Naive B cell (primary cell): ENCODE measurements at regions not wholly inside any gene's neighbourhood (a gene's known extent, or its start where the extent isn't known, plus 50 kb on each side); places are given as distances from the start of the nearest gene placed in this dataset.
"Not testable (repeated sequence)": the region's sequence is repeated elsewhere in the genome, so short reads cannot be mapped to it uniquely, and the experiment has no call there.

Experiments used
- ATAC-seq, 2 donors: fragments of 150-1000 bp; cut with Tn5 transposase; 2 replicates each; pipeline ENCODE4 v1.10.0; 2021; ENCODE audit warnings: low read depth in 2 of 2, mild to moderate bottlenecking in 2 of 2, moderate library complexity in 2 of 2
- DNase-seq: peaks from one replicate; pipeline ENCODE4 v3.0.0; 2022
- H3K27ac Mint-ChIP-seq, 6 donors: one replicate each; pipeline ENCODE4 v1.8.0; 2020 to 2022; ENCODE audit warnings: mild to moderate bottlenecking in 6 of 6, mixed read lengths in 6 of 6, moderate library complexity in 5 of 6, inconsistent platforms in 2 of 6
- H3K27me3 Mint-ChIP-seq, 3 donors: one replicate each; pipeline ENCODE4 v1.8.0; 2021 to 2022; ENCODE audit warnings: mixed read lengths in 3 of 3, mild to moderate bottlenecking in 1 of 3
- H3K36me3 Mint-ChIP-seq, 2 donors: one replicate each; pipeline ENCODE4 v1.8.0; 2020 to 2022; ENCODE audit warnings: mixed read lengths in 2 of 2, inconsistent platforms in 1 of 2, mild to moderate bottlenecking in 1 of 2
- H3K4me1 Mint-ChIP-seq, 3 donors: one replicate each; pipeline ENCODE4 v1.8.0; 2020 to 2022; ENCODE audit warnings: mixed read lengths in 3 of 3, inconsistent platforms in 1 of 3, mild to moderate bottlenecking in 1 of 3, moderate library complexity in 1 of 3
- H3K4me3 Mint-ChIP-seq, 8 donors: one replicate each; pipeline ENCODE4 v1.8.0; 2020 to 2022; ENCODE audit warnings: mild to moderate bottlenecking in 8 of 8, mixed read lengths in 8 of 8, moderate library complexity in 8 of 8, inconsistent platforms in 2 of 8
- H3K9me3 Mint-ChIP-seq, 7 donors: one replicate each; pipeline ENCODE4 v1.8.0; 2020 to 2022; ENCODE audit warnings: mixed read lengths in 7 of 7, mild to moderate bottlenecking in 5 of 7, inconsistent platforms in 2 of 7, moderate library complexity in 1 of 7

DNA sequence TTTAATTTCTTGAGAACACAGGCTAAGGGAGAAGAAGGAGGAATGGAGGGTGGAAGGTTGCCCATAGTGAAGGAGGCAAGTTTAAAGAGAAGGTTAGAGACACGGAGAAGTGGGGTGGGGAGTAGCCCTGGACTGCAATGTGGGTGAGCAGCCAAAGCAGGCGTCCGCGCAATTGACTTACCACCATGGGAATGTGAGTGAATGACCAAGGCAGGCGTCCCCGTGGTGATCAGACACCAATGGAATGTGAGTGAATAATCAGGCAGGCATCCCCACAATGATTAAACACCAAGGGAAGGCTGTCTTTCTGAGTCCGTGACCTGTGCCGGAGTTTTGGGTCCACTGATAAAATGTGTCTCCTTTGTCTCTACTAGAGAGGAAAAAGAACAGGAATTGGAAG is 1223.1 kb downstream of the ARAP2 start:
- H3K9me3 Mint-ChIP-seq, result peaks cover 0 to 20% (median 8%) of the 10 kb centered on the region in 7 donors
- H3K36me3 Mint-ChIP-seq, H3K4me3 Mint-ChIP-seq, H3K4me1 Mint-ChIP-seq, ATAC-seq, H3K27me3 Mint-ChIP-seq, DNase-seq: not testable (repeated sequence)
- peak overlapping the region in 1 of 6 donors; percentile 25 for H3K27ac Mint-ChIP-seq

DNA sequence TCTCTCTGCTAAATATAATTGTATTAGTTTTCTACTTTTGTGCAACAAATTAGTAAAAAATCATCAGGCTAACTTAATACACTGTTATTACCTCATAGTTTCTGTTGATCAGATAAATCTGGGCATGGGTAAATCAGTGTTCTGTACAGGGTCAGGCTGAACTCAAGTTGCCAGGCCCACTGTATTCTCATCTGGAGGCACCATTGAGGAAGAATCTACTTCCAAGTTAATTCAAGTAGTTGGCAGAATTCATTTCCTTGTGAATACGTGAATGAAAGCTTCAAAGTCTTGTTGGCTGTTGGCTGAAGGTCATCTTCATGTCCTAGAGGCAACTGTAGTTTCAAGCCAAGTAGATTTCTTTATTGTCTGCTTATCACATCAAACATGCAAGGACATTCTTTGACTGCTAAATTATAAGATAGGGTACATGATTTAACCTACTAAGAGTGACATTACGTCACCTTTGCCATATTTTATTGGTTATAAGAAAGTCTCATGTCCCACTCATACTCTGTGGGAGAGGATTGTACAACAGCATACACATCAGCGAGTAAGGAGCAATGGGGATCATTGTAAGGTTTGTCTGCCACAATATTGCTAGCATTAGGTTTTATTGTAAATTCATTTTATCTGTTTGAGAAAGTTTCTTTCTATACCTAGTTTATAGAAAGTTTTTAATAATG is 1219.0 kb downstream of the ARAP2 start:
- H3K36me3 Mint-ChIP-seq, result no peaks in the 10 kb centered on the region
- no peak overlapping the region for H3K27ac Mint-ChIP-seq
- ATAC-seq, result no peak
- no peak overlapping the region for H3K4me3 Mint-ChIP-seq
- no peak for DNase-seq
- no peaks in the 10 kb centered on the region for H3K27me3 Mint-ChIP-seq
- H3K4me1 Mint-ChIP-seq, result no peaks in the 10 kb centered on the region
- peaks cover 0 to 12% (median 2%) of the 10 kb centered on the region in 7 donors for H3K9me3 Mint-ChIP-seq

DNA sequence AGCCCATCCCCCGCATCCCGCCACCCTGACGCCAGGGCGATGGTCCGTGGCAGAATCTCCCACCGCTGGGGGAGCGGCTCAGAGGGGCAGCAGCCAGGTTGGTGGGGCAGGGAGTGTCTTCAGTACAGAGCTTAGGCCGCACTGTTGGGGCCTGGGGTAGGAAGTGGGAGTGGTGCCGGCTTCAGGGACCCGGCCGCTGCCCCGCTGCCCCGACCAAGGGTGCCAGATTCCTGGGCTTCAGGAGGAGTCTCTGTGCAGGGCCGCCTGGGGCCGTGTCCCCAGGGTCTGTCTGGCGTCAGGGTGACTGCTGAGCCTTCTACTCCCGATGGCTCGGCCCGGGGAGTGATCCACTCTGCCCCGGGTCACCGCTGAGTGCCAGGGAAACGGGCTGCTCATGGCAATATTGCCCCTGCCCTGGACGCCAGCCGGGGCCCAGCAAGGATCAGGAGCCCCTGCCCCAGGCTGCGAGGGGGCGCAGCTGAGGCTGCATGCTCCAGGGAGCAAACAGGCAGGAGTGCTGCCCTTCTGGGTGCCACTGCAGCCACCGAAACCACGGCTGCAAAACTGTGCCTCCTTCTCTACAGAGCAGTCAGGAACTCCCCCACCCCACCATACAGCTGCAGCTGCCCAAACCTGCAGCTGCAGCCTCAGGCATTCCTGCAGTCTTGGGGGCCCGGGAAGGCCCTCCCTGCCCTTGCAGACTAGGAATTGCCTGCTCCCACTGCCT is 1206.1 kb downstream of the ARAP2 start:
- ATAC-seq, result no peak
- Mint-ChIP-seq H3K4me3 (no peak overlapping the region), H3K27me3 (no peaks in the 10 kb centered on the region), H3K36me3 (no peaks in the 10 kb centered on the region), H3K4me1 (no peaks in the 10 kb centered on the region), H3K27ac (no peak overlapping the region), H3K9me3 (peaks cover 0 to 4% (median under 1%) of the 10 kb centered on the region in 7 donors)
- DNase-seq, result no peak

DNA sequence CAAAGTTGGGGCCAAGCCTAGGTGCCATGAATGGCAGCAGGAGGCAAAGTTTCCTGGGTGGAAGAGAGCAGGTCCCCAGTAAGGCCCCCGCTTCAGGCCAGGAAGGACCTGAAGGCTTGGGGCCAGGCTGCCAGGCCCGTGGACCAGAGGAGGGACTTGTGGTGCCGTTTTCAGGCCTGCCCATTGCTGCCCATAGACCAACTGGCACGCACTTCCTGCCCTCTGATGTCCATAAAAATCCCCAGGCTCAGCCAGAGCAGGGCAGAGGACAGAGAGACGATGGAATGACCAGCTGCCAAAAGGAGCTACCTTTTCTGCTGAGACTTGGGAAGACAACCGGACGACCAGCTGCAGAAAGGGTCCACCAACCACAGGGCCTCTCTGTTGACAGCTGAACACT is 1205.5 kb downstream of the ARAP2 start:
- H3K36me3 Mint-ChIP-seq, result no peaks in the 10 kb centered on the region
- H3K27ac Mint-ChIP-seq, result no peak overlapping the region
- H3K4me1 Mint-ChIP-seq, result no peaks in the 10 kb centered on the region
- no peaks in the 10 kb centered on the region for H3K27me3 Mint-ChIP-seq
- H3K4me3 Mint-ChIP-seq, result no peak overlapping the region
- DNase-seq (no peak), ATAC-seq (no peak)
- peaks cover 0 to 3% (median 0%) of the 10 kb centered on the region in 7 donors for H3K9me3 Mint-ChIP-seq

DNA sequence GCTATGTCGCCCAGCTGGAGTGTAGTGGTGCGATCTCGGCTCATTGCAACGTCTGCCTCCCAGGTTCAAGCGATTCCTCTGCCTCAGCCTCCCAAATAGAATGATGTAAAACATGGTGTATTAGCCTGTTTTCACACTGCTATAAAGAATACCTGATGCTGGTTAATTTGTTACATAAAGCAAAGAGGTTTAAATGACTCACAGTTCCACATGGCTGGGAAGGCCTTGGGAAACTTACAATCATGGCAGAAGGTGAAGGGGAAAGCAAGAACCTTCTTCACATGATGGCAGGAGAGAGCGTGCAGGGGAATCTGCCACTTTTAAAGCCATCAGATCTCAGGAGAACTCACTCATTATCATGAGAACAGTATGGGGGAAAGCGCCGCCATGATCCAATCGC is 1191.8 kb downstream of the ARAP2 start:
- no peaks in the 10 kb centered on the region for H3K27me3 Mint-ChIP-seq
- no peak overlapping the region for H3K4me3 Mint-ChIP-seq
- H3K27ac Mint-ChIP-seq, result no peak overlapping the region

DNA sequence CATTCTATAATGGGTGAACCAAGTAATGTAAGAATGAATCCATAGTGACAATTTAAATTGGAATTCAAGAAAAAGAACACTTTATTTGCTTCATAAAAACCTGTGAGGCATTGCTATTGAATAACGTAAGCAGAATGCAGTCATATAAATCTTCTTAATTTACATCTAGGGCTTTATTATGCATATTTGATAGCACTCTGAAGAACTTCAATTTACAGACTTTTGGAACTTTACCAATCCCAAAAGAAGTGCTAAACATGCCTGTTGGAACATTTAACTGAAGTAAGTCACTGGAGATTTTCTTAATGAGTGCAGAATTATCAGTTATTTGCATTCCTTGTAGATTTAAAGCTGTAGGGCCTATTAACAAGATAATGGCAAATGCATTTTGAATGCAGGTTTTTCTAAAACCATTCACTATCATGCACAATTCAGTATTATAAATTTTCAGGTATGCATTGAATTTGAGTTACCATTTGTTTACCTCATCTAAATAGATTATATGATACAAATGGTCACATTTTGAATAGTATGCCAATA is 1181.2 kb downstream of the ARAP2 start:
- Mint-ChIP-seq H3K27me3 (no peaks in the 10 kb centered on the region), H3K9me3 (peaks cover 0 to 3% (median 0%) of the 10 kb centered on the region in 7 donors), H3K4me3 (no peak overlapping the region), H3K36me3 (no peaks in the 10 kb centered on the region), H3K4me1 (no peaks in the 10 kb centered on the region), H3K27ac (no peak overlapping the region)
- DNase-seq (no peak), ATAC-seq (no peak)

More for the DNA sequence above, 1191.8 kb downstream of the ARAP2 start:
- Mint-ChIP-seq H3K9me3 (peaks cover 0 to 10% (median 0%) of the 10 kb centered on the region in 7 donors), H3K4me1 (no peaks in the 10 kb centered on the region), H3K36me3 (no peaks in the 10 kb centered on the region)
- ATAC-seq (no peak), DNase-seq (no peak)

DNA sequence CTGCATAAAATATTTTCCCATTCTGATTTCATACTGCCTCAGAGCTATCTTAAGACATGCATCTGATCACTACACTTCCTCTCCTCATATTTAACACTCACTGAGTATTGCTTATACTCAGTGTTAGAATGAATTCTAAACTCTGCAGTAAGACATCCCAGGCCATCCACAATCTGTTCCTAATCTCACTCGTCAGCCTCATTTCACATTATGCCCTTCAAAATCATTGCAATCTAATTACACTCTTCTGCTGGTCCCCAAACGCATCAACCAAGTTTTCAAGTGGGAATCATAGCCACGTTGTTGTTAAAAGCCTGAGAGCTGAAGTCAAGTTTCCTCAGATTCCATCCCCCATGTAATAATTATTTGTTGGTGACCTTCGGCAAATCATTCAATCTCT is 1177.9 kb downstream of the ARAP2 start:
- Mint-ChIP-seq H3K9me3 (peaks cover 0 to 2% (median 0%) of the 10 kb centered on the region in 7 donors), H3K27me3 (no peaks in the 10 kb centered on the region), H3K36me3 (no peaks in the 10 kb centered on the region), H3K4me3 (no peak overlapping the region), H3K4me1 (no peaks in the 10 kb centered on the region), H3K27ac (peak overlapping the region in 1 of 6 donors; percentile 16)
- no peak for DNase-seq
- no peak for ATAC-seq

DNA sequence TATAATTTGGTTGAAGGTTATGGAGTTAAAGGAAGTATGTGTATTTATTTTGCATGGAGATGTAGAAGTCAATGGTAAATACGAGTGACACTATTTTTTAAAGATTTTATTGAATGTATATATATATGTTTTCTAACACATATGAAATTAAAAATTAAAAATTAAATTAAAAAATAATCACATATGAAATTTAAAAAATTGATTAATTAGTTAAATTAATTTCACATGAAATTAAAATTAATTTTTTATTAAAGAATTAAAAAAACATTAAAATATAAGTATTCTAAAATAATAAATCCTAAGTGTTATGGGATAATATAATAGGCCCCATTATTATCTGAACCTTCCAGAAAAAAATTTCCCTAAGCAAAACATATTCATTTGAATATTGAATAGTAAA is 1163.5 kb downstream of the ARAP2 start:
- no peaks in the 10 kb centered on the region for H3K27me3 Mint-ChIP-seq
- ATAC-seq, result no peak
- H3K4me3 Mint-ChIP-seq, result no peak overlapping the region
- DNase-seq, result no peak
- H3K9me3 Mint-ChIP-seq, result peaks cover 0 to 2% (median 0%) of the 10 kb centered on the region in 7 donors
- H3K4me1 Mint-ChIP-seq, result no peaks in the 10 kb centered on the region
- H3K27ac Mint-ChIP-seq, result no peak overlapping the region
- no peaks in the 10 kb centered on the region for H3K36me3 Mint-ChIP-seq

DNA sequence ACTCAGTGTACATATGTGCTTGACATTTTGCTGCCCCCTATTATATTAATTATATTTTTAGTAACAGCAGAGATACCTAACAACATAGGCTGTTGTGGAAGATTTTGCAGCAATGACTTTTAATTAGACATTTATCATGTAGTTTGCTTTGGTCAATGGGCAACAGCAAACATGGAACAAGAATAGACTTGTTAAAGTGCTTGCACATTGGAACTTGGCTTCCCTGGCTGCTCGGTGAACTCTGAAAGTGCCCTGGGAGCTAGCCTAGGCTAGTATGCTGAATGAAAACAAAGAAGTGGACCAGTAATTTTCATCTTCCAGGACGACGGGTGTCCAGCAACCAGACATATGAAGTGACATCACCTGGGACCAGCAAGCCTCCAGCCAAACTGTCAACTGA is 1157.1 kb downstream of the ARAP2 start:
- peaks cover 0 to 3% (median 0%) of the 10 kb centered on the region in 7 donors for H3K9me3 Mint-ChIP-seq
- no peaks in the 10 kb centered on the region for H3K36me3 Mint-ChIP-seq
- ATAC-seq (no peak), DNase-seq (no peak)
- H3K4me1 Mint-ChIP-seq, result no peaks in the 10 kb centered on the region
- no peak overlapping the region for H3K27ac Mint-ChIP-seq
- no peaks in the 10 kb centered on the region for H3K27me3 Mint-ChIP-seq
- H3K4me3 Mint-ChIP-seq, result peak overlapping the region in 1 of 8 donors; percentile 22

DNA sequence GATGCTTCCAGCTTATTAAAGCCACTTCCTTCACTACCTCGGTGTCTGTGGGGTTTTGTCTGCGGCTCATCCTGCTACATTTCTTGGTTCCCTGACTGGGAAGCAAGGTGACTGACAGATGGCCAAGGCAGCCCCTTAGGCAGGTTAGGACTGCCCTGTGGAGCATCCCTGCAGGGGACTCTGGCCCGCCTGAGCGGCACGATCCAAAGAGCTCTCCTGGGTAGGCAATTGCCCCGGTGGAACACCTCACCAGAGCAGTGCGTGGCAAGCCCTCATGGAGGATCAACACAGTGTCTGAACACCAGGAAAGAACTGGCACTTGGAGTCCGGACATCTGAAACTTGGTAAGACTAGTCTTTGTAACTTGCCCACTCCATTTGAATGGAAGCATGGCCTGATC is 1143.4 kb downstream of the ARAP2 start:
- ATAC-seq (no peak), DNase-seq (no peak)
- Mint-ChIP-seq H3K4me1 (no peaks in the 10 kb centered on the region), H3K36me3 (no peaks in the 10 kb centered on the region), H3K27ac (no peak overlapping the region), H3K27me3 (no peaks in the 10 kb centered on the region), H3K9me3 (peaks cover 0 to 6% (median 2%) of the 10 kb centered on the region in 7 donors), H3K4me3 (no peak overlapping the region)

DNA sequence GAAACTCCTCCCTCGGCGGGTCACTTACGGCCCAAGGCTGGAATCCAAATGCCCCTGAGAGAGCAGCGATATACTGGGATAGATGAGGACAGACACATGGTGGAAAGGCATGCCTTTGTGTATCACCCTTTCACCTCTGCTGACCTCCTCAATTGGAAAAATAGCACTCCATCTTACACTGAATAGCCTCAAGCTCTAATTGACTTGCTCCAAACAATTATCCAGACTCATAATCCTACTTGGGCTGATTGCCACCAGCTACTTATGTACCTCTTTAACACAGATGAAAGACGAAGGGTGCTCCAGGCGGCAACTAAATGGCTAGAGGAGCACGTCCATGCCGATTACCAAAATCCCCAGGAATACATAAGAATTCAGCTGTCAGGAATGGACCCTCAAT is 1142.2 kb downstream of the ARAP2 start:
- ATAC-seq (no peak), DNase-seq (no peak)
- Mint-ChIP-seq H3K4me1 (no peaks in the 10 kb centered on the region), H3K9me3 (peaks cover 0 to 6% (median 4%) of the 10 kb centered on the region in 7 donors), H3K27me3 (no peaks in the 10 kb centered on the region), H3K4me3 (no peak overlapping the region), H3K36me3 (no peaks in the 10 kb centered on the region), H3K27ac (no peak overlapping the region)

DNA sequence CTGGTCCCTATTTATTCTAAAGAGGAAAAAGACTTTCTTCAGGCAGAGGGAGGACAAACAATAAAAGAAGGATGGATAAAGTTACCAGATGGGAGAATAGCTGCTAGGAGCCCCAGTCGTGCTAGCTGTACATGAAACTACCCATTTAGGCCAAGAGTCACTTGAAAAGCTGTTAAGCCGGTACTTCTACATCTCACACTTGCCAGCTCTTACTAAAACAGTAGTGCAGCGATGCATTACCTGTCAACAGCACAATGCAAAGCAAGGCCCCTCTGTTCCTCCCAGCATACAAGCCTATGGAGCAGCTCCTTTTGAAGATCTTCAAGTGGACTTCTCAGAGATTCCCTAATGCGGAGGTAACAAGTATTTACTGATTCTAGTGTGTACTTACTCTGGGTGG is 1138.8 kb downstream of the ARAP2 start:
- Mint-ChIP-seq H3K27me3 (no peaks in the 10 kb centered on the region), H3K27ac (no peak overlapping the region), H3K36me3 (no peaks in the 10 kb centered on the region), H3K4me1 (no peaks in the 10 kb centered on the region), H3K4me3 (no peak overlapping the region), H3K9me3 (peaks cover 3 to 20% (median 9%) of the 10 kb centered on the region in 7 donors)
- DNase-seq, result no peak
- ATAC-seq, result no peak

DNA sequence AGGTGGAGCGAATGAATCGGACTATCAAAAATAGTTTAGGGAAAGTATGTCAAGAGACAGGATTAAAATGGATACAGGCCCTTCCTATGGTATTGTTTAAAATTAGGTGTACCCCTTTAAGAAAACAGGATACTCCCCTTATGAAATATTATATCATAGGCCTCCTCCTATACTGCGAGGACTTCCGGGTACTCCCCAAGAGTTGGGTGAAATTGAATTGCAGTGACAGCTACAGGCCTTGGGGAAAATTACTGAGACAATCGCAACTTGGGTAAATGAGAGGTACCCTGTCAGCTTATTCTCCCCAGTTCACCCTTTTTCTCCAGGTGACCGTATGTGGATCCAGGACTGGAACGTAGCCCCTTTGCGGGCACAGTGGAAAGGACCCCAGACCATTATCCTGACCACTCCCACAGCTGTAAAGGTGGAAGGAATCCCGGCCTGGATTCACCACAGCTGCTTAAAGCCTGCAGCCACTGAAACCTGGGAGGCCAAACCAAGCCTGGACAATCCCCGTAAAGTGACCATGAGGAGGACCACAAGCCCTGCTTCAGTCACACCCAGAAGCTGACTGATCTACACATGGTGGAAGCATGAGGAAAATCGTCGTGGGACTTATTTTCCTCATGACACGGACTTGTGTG is 1138.1 kb downstream of the ARAP2 start:
- Mint-ChIP-seq H3K27ac (no peak overlapping the region), H3K36me3 (no peaks in the 10 kb centered on the region), H3K4me3 (no peak overlapping the region), H3K4me1 (no peaks in the 10 kb centered on the region), H3K27me3 (no peaks in the 10 kb centered on the region), H3K9me3 (peaks cover 3 to 20% (median 9%) of the 10 kb centered on the region in 7 donors)
- DNase-seq, result no peak
- no peak for ATAC-seq

DNA sequence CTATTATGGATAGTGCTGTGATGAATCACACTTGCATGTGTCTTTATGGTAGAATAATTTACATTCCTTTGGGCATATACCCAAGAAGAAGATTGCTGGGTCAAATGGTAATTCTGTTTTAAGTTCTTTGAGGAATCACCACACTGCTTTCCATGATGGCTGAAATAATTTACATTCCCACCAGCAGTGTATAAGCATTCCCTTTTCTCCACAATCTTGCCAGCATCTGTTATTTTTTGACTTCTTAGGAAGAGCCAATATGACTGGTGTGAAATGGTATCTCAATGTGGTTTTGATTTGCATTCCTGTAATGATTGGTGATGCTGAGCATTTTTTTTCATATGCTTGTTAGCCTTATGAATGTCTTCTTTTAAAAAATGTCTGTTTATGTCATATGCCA is 1120.2 kb downstream of the ARAP2 start:
- Mint-ChIP-seq H3K27ac (no peak overlapping the region), H3K9me3 (peaks cover 0 to 8% (median 3%) of the 10 kb centered on the region in 7 donors), H3K4me3 (no peak overlapping the region), H3K36me3 (no peaks in the 10 kb centered on the region), H3K27me3 (peaks cover 0 to 4% (median 0%) of the 10 kb centered on the region in 3 donors), H3K4me1 (no peaks in the 10 kb centered on the region)
- no peak for ATAC-seq
- DNase-seq, result no peak
